ENCODE measurements at regions not wholly inside any gene's neighbourhood (a gene's known extent, or its start where the extent isn't known, plus 50 kb on each side); places are given as distances from the start of the nearest gene placed in this dataset.

DNA sequence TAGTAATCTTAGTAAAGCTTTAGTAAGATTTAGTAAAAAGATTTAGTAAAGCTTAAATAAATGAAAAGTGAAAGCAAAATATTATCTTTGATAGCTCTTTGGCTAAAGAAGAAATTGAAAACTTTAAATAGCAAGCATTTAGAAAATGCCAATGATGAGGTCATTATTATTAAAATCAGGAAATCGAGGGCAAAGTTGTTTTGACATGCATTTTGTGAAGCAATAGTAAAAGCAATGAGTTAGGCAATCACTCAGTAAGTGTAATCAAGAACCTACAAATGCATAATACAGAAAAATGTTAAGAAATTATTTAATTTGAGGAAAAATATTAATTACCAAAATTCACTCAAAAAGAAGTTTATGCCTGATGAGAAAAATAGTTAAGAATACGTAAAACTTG lies 280.3 kb upstream of the MME start:
- Histone ChIP-seq H3K27ac (ENCODE audit: low read depth in 2 of 2, low read length in 2 of 2) (no peak overlapping the region), H3K9me3 (ENCODE audit: control insufficient read depth in 2 of 2, low read length in 2 of 2) (no peaks in the 10 kb centered on the region), H3K4me1 (ENCODE audit: control insufficient read depth in 2 of 2, insufficient read depth in 2 of 2, low read length in 2 of 2) (no peaks in the 10 kb centered on the region), H3K4me3 (ENCODE audit: low read length in 2 of 2) (no peak overlapping the region), H3K27me3 (ENCODE audit: control insufficient read depth in 2 of 2, insufficient read depth in 2 of 2, low read length in 2 of 2) (no peaks in the 10 kb centered on the region), H3K9ac (ENCODE audit: low read depth in 1 of 2, low read length in 2 of 2) (no peak overlapping the region), H3K36me3 (ENCODE audit: control insufficient read depth in 2 of 2, insufficient read depth in 2 of 2, low read length in 2 of 2) (no peaks in the 10 kb centered on the region)

DNA sequence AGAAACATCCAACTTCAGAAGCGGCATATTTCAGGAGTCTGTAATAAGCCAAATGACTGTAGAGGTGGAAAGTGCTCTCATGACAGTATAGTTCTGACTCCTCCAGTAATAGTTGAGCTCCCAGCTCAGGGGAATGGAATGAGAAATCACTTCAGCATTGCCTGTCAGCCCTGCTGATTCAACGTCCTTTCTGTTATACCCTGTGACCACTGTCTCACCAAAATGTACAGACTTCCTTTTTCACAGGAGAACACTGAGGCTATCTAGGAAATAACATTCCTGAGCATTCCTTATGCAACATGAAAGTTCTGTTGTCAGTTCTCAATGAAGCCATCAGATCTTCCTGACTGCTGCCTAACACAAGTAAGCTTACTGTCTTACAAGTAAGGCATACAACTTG lies 284.5 kb upstream of the MME start:
- no peaks in the 10 kb centered on the region for H3K36me3 ChIP-seq (ENCODE audit: control insufficient read depth in 2 of 2, insufficient read depth in 2 of 2, low read length in 2 of 2)
- H3K9me3 ChIP-seq (ENCODE audit: control insufficient read depth in 2 of 2, low read length in 2 of 2) = no peaks in the 10 kb centered on the region
- H3K27ac ChIP-seq (ENCODE audit: low read depth in 2 of 2, low read length in 2 of 2) = no peak overlapping the region
- no peaks in the 10 kb centered on the region for H3K4me1 ChIP-seq (ENCODE audit: control insufficient read depth in 2 of 2, insufficient read depth in 2 of 2, low read length in 2 of 2)
- no peak overlapping the region for H3K9ac ChIP-seq (ENCODE audit: low read depth in 1 of 2, low read length in 2 of 2)
- no peak overlapping the region for H3K4me3 ChIP-seq (ENCODE audit: low read length in 2 of 2)
- no peaks in the 10 kb centered on the region for H3K27me3 ChIP-seq (ENCODE audit: control insufficient read depth in 2 of 2, insufficient read depth in 2 of 2, low read length in 2 of 2)

DNA sequence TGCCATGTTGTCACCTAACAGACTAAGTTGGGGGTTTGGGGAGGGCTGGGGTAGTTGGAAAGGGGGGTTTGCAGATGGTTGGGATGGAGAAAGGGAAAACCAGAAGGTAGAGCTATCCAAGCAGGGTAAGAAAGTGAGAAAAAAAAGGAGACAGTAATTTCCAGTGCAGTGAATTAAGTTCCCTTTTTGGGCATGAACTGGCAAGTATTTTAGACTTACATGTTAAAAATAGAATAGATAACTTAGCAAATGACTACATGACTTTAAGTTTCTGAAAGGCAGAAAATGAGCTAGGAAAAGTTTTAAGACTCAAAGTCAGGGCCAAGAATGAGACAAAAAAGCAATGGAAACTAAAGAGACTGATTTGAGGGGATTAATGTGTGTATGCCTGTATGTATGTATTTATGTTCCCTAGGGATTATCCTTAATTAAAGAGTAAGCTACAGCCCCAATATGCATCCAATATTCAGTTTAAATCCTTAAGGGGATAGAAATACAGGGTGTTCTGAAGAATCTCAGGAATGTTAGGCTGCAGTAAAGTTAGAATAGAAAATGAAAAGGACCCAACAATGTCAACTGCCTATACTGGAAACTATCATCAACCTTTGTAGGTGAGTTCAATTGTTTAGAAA lies 285.2 kb upstream of the MME start:
- no peaks in the 10 kb centered on the region for H3K4me1 ChIP-seq (ENCODE audit: control insufficient read depth in 2 of 2, insufficient read depth in 2 of 2, low read length in 2 of 2)

DNA sequence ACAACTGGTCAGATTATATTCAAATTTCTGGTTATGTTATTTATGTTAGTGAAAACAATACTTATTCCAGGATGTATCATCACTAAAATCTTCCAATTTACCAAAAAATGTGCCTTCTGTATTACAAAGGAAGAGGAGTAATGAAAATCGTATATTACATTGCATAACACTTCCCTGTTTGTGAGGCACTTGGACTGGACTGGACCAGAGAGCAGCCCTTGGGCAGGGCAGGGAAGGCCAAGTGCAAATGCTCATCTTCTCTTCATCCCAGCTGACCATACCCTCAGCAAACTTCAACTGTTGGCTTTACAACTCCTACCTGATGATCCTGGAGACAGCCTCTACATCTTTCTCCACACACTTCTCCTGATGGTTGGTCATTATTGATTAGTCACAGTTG lies 285.7 kb upstream of the MME start:
- no peak overlapping the region for H3K27ac ChIP-seq (ENCODE audit: low read depth in 2 of 2, low read length in 2 of 2)
- H3K4me1 ChIP-seq (ENCODE audit: control insufficient read depth in 2 of 2, insufficient read depth in 2 of 2, low read length in 2 of 2) = no peaks in the 10 kb centered on the region
- no peaks in the 10 kb centered on the region for H3K27me3 ChIP-seq (ENCODE audit: control insufficient read depth in 2 of 2, insufficient read depth in 2 of 2, low read length in 2 of 2)
- no peaks in the 10 kb centered on the region for H3K9me3 ChIP-seq (ENCODE audit: control insufficient read depth in 2 of 2, low read length in 2 of 2)
- H3K36me3 ChIP-seq (ENCODE audit: control insufficient read depth in 2 of 2, insufficient read depth in 2 of 2, low read length in 2 of 2) = no peaks in the 10 kb centered on the region
- H3K9ac ChIP-seq (ENCODE audit: low read depth in 1 of 2, low read length in 2 of 2) = no peak overlapping the region
- H3K4me3 ChIP-seq (ENCODE audit: low read length in 2 of 2) = no peak overlapping the region

More for the DNA sequence above, 285.2 kb upstream of the MME start:
- no peak overlapping the region for H3K9ac ChIP-seq (ENCODE audit: low read depth in 1 of 2, low read length in 2 of 2)
- H3K36me3 ChIP-seq (ENCODE audit: control insufficient read depth in 2 of 2, insufficient read depth in 2 of 2, low read length in 2 of 2) = no peaks in the 10 kb centered on the region
- no peak overlapping the region for H3K4me3 ChIP-seq (ENCODE audit: low read length in 2 of 2)
- H3K27me3 ChIP-seq (ENCODE audit: control insufficient read depth in 2 of 2, insufficient read depth in 2 of 2, low read length in 2 of 2) = no peaks in the 10 kb centered on the region
- H3K9me3 ChIP-seq (ENCODE audit: control insufficient read depth in 2 of 2, low read length in 2 of 2) = no peaks in the 10 kb centered on the region
- no peak overlapping the region for H3K27ac ChIP-seq (ENCODE audit: low read depth in 2 of 2, low read length in 2 of 2)

DNA sequence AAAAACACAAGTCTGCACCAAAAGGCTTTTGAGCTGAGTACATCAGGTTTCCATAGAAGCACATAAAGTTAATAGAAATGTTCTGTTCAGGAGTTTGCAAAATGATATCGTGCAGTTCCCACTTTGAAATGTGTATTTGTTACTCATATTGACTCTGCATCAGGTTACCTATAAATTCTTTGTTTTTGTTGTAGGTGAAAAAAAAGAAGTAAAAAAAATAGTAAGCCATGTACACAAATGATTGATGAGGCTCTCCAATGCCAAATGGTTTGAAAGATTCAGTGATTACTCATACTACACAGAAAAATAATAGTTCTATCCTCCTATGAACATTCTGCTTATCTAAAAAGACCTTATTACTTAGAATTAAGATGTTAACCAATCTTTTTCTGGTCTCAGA lies 287.3 kb upstream of the MME start:
- Histone ChIP-seq H3K9me3 (ENCODE audit: control insufficient read depth in 2 of 2, low read length in 2 of 2) (no peaks in the 10 kb centered on the region), H3K9ac (ENCODE audit: low read depth in 1 of 2, low read length in 2 of 2) (no peak overlapping the region), H3K4me1 (ENCODE audit: control insufficient read depth in 2 of 2, insufficient read depth in 2 of 2, low read length in 2 of 2) (no peaks in the 10 kb centered on the region), H3K4me3 (ENCODE audit: low read length in 2 of 2) (no peak overlapping the region), H3K27ac (ENCODE audit: low read depth in 2 of 2, low read length in 2 of 2) (no peak overlapping the region), H3K36me3 (ENCODE audit: control insufficient read depth in 2 of 2, insufficient read depth in 2 of 2, low read length in 2 of 2) (no peaks in the 10 kb centered on the region), H3K27me3 (ENCODE audit: control insufficient read depth in 2 of 2, insufficient read depth in 2 of 2, low read length in 2 of 2) (no peaks in the 10 kb centered on the region)

DNA sequence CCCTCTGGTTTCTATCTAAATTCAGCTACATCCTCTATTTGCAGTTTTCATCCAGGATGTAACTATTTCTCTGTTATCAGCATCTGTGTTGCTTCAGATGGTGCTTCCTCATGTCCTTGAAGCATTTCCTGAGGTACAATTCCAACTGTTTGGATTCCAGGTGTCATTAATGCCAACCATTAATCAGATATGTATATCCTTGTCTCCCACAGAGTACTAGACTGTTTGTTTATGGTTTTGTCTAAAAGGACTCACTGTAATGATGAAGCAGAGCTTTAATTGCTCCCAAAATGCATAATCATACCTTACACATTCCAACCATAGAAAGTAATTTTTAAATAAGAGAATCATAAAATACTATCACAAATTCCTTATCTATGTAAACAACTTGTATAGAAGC lies 288.5 kb upstream of the MME start:
- Histone ChIP-seq H3K9ac (ENCODE audit: low read depth in 1 of 2, low read length in 2 of 2) (no peak overlapping the region), H3K4me1 (ENCODE audit: control insufficient read depth in 2 of 2, insufficient read depth in 2 of 2, low read length in 2 of 2) (no peaks in the 10 kb centered on the region), H3K27ac (ENCODE audit: low read depth in 2 of 2, low read length in 2 of 2) (no peak overlapping the region), H3K9me3 (ENCODE audit: control insufficient read depth in 2 of 2, low read length in 2 of 2) (no peaks in the 10 kb centered on the region), H3K4me3 (ENCODE audit: low read length in 2 of 2) (no peak overlapping the region), H3K27me3 (ENCODE audit: control insufficient read depth in 2 of 2, insufficient read depth in 2 of 2, low read length in 2 of 2) (no peaks in the 10 kb centered on the region), H3K36me3 (ENCODE audit: control insufficient read depth in 2 of 2, insufficient read depth in 2 of 2, low read length in 2 of 2) (no peaks in the 10 kb centered on the region)

DNA sequence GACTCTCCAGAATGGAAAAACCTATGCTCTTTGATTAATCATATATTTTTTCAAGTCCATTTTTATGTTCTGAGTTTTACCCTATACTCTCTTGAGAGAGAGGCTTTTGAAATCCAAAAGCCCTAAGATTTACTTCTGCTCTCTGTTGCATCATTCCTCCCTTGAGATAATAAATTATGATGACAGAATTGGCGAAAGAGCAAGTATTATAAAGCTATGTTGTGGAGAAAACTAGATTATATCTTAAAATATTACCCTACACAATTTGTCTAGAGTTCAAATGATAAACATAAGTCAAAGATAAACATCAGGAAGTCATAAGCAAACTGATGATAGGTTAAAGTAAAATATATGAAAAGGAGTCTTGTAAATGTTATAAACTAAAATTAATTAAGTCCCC lies 293.4 kb upstream of the MME start:
- H3K27me3 ChIP-seq (ENCODE audit: control insufficient read depth in 2 of 2, insufficient read depth in 2 of 2, low read length in 2 of 2) = no peaks in the 10 kb centered on the region
- H3K4me1 ChIP-seq (ENCODE audit: control insufficient read depth in 2 of 2, insufficient read depth in 2 of 2, low read length in 2 of 2) = no peaks in the 10 kb centered on the region
- H3K4me3 ChIP-seq (ENCODE audit: low read length in 2 of 2) = no peak overlapping the region
- no peaks in the 10 kb centered on the region for H3K36me3 ChIP-seq (ENCODE audit: control insufficient read depth in 2 of 2, insufficient read depth in 2 of 2, low read length in 2 of 2)
- H3K9me3 ChIP-seq (ENCODE audit: control insufficient read depth in 2 of 2, low read length in 2 of 2) = no peaks in the 10 kb centered on the region
- H3K27ac ChIP-seq (ENCODE audit: low read depth in 2 of 2, low read length in 2 of 2) = no peak overlapping the region
- H3K9ac ChIP-seq (ENCODE audit: low read depth in 1 of 2, low read length in 2 of 2) = no peak overlapping the region

DNA sequence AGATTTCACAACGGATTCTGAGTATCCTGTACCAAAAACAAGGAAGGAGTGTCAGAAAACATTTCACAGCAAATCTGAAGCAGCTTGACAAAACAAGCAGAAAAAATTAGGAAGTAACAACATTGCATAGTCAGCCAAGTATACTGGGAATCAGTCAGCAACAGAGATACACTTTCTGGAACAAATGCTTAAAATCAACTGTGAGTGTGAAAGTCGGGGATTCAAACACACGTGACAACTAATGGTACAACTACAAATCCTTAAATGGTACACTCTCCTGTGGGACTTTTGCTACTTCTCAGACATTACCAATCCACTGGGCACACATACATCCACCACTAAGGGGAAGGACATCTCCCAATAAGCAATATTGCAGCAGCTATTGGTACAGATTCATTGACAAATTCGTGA lies 296.6 kb upstream of the MME start:
- no peaks in the 10 kb centered on the region for H3K4me1 ChIP-seq (ENCODE audit: control insufficient read depth in 2 of 2, insufficient read depth in 2 of 2, low read length in 2 of 2)
- H3K36me3 ChIP-seq (ENCODE audit: control insufficient read depth in 2 of 2, insufficient read depth in 2 of 2, low read length in 2 of 2) = no peaks in the 10 kb centered on the region
- no peaks in the 10 kb centered on the region for H3K27me3 ChIP-seq (ENCODE audit: control insufficient read depth in 2 of 2, insufficient read depth in 2 of 2, low read length in 2 of 2)
- H3K4me3 ChIP-seq (ENCODE audit: low read length in 2 of 2) = no peak overlapping the region
- H3K9ac ChIP-seq (ENCODE audit: low read depth in 1 of 2, low read length in 2 of 2) = no peak overlapping the region
- H3K9me3 ChIP-seq (ENCODE audit: control insufficient read depth in 2 of 2, low read length in 2 of 2) = no peaks in the 10 kb centered on the region
- H3K27ac ChIP-seq (ENCODE audit: low read depth in 2 of 2, low read length in 2 of 2) = no peak overlapping the region

DNA sequence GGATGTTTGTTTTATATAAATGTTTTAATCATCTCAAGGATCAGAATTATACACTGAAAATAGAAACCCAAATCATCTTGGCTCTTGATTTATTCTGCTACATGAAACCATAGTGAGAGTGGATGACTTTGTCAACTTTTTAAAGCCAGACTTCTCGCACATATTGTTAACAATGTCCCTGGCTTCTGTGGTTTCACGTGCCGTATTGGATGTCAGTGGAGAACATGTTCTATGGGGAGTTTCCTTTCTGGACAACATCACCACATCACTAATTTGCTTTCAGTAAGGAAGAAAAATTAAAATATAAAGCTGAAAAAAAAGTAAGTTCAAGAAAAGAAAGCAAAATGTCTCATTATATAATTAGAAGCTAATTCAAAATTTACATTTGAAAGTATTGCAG lies 297.1 kb upstream of the MME start:
- no peaks in the 10 kb centered on the region for H3K4me1 ChIP-seq (ENCODE audit: control insufficient read depth in 2 of 2, insufficient read depth in 2 of 2, low read length in 2 of 2)
- no peak overlapping the region for H3K9ac ChIP-seq (ENCODE audit: low read depth in 1 of 2, low read length in 2 of 2)
- H3K27me3 ChIP-seq (ENCODE audit: control insufficient read depth in 2 of 2, insufficient read depth in 2 of 2, low read length in 2 of 2) = no peaks in the 10 kb centered on the region
- H3K4me3 ChIP-seq (ENCODE audit: low read length in 2 of 2) = no peak overlapping the region
- peak overlapping the region in 1 of 2 donors; percentile 11 for H3K27ac ChIP-seq (ENCODE audit: low read depth in 2 of 2, low read length in 2 of 2)
- H3K9me3 ChIP-seq (ENCODE audit: control insufficient read depth in 2 of 2, low read length in 2 of 2) = no peaks in the 10 kb centered on the region
- H3K36me3 ChIP-seq (ENCODE audit: control insufficient read depth in 2 of 2, insufficient read depth in 2 of 2, low read length in 2 of 2) = no peaks in the 10 kb centered on the region

DNA sequence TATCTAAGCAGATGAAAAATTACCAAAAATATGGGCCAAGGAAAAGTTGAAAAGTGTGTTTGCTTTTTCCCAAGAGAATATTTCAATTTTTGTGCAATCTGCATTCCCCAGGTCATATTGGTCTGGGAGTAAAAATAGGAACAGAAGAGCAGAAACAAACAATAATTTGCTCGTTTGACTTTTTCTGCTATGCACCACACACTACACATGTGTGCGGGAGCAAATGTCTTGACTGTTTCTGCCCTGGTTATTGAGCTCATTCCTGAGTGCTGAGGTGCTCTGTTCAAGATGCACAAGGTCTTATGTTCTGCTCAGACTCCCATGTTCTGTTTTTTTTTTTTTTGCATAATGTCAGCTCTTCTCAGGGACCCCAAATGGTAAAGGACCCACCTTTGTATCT lies 298.0 kb upstream of the MME start:
- Histone ChIP-seq H3K27me3 (ENCODE audit: control insufficient read depth in 2 of 2, insufficient read depth in 2 of 2, low read length in 2 of 2) (no peaks in the 10 kb centered on the region), H3K36me3 (ENCODE audit: control insufficient read depth in 2 of 2, insufficient read depth in 2 of 2, low read length in 2 of 2) (no peaks in the 10 kb centered on the region), H3K9me3 (ENCODE audit: control insufficient read depth in 2 of 2, low read length in 2 of 2) (no peaks in the 10 kb centered on the region), H3K4me3 (ENCODE audit: low read length in 2 of 2) (no peak overlapping the region), H3K4me1 (ENCODE audit: control insufficient read depth in 2 of 2, insufficient read depth in 2 of 2, low read length in 2 of 2) (no peaks in the 10 kb centered on the region), H3K27ac (ENCODE audit: low read depth in 2 of 2, low read length in 2 of 2) (no peak overlapping the region), H3K9ac (ENCODE audit: low read depth in 1 of 2, low read length in 2 of 2) (no peak overlapping the region)

DNA sequence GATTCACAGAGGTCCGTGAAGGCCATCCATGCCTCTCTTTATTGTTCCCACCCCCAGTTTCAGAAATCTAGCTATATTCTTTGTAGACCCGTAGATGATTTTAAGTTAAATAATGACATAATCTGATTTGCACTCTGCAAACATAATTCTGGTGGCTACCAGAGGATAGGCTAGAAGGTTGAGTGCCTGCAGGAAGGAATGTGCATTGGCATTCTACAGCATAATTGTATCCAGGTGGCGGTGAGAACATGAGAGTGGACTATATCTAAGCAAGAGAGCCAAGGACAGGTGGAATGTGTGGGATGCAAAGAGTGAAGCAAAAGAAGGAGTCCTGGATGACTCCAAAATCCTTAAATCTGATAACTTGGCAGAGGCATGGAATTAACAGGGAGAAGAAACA lies 298.5 kb upstream of the MME start:
- no peak overlapping the region for H3K9ac ChIP-seq (ENCODE audit: low read depth in 1 of 2, low read length in 2 of 2)
- no peaks in the 10 kb centered on the region for H3K27me3 ChIP-seq (ENCODE audit: control insufficient read depth in 2 of 2, insufficient read depth in 2 of 2, low read length in 2 of 2)
- no peak overlapping the region for H3K27ac ChIP-seq (ENCODE audit: low read depth in 2 of 2, low read length in 2 of 2)
- no peaks in the 10 kb centered on the region for H3K36me3 ChIP-seq (ENCODE audit: control insufficient read depth in 2 of 2, insufficient read depth in 2 of 2, low read length in 2 of 2)
- no peak overlapping the region for H3K4me3 ChIP-seq (ENCODE audit: low read length in 2 of 2)
- no peaks in the 10 kb centered on the region for H3K4me1 ChIP-seq (ENCODE audit: control insufficient read depth in 2 of 2, insufficient read depth in 2 of 2, low read length in 2 of 2)
- H3K9me3 ChIP-seq (ENCODE audit: control insufficient read depth in 2 of 2, low read length in 2 of 2) = no peaks in the 10 kb centered on the region
